Gastroesophageal sphincter (tissue), 3 donors: ENCODE measurements at regions not wholly inside any gene's neighbourhood (a gene's known extent, or its start where the extent isn't known, plus 50 kb on each side); places are given as distances from the start of the nearest gene placed in this dataset.

Experiments used
- CTCF ChIP-seq, 4 experiments: fragments of 200-600 bp in 2 of 4; fragments of 450-650 bp in 2 of 4; sonication (generic) in 1 of 4; IDR thresholded peaks; one replicate each; pipeline ENCODE4 v1.5.1; 2017 to 2019; ENCODE audit warnings: antibody characterized with exemption in 4 of 4, mild to moderate bottlenecking in 2 of 4, moderate library complexity in 2 of 4
- POLR2A ChIP-seq, 2 donors: fragments of 450-650 bp; IDR thresholded peaks; one replicate each; pipeline ENCODE4 v1.6.1; 2017; ENCODE audit warnings: antibody characterized with exemption in 2 of 2, mild to moderate bottlenecking in 2 of 2, moderate library complexity in 1 of 2

- TF ChIP-seq CTCF (IDR thresholded peaks at IDR 0.05) = no peak
- no peak for TF ChIP-seq POLR2A (IDR thresholded peaks at IDR 0.05)
Measured at GRCh38 chr9:25261445-25261844, 416.8 kb downstream of the TUSC1 start.
